HFFc6 (cell line): ENCODE measurements at regions not wholly inside any gene's neighbourhood (a gene's known extent, or its start where the extent isn't known, plus 50 kb on each side); places are given as distances from the start of the nearest gene placed in this dataset.

Source experiments
- DNase-seq: peaks from one replicate; pipeline ENCODE4 v3.0.0-alpha.2; 2018
- H3K27ac Mint-ChIP-seq: 2 replicates; pipeline ENCODE4 v1.8.0; 2020; ENCODE audit warnings: mild to moderate bottlenecking, mixed read lengths
- H3K27me3 Mint-ChIP-seq: 2 replicates; pipeline ENCODE4 v1.8.0; 2021; ENCODE audit warnings: mild to moderate bottlenecking, moderate library complexity, mixed read lengths; ENCODE audit not compliant: insufficient read depth
- H3K36me3 Mint-ChIP-seq: 2 replicates; pipeline ENCODE4 v1.8.0; 2021; ENCODE audit warnings: low read depth, mixed read lengths
- H3K4me1 Mint-ChIP-seq: 2 replicates; pipeline ENCODE4 v1.8.0; 2020; ENCODE audit warnings: low read depth, mixed read lengths
- H3K4me3 Mint-ChIP-seq: 2 replicates; pipeline ENCODE4 v1.8.0; 2020; ENCODE audit warnings: mild to moderate bottlenecking, moderate library complexity, mixed read lengths
- H3K9me3 Mint-ChIP-seq: 2 replicates; pipeline ENCODE4 v1.8.0; 2020; ENCODE audit warnings: mild to moderate bottlenecking, mixed read lengths
- CTCF ChIP-seq: fragments of 200-600 bp; sonication (generic); IDR thresholded peaks from 2 replicates; pipeline ENCODE4 v1.5.0; 2021; ENCODE audit warnings: antibody characterized with exemption, mild to moderate bottlenecking

- Mint-ChIP-seq H3K4me1 (peaks cover 7% of the 10 kb centered on the region; the same call in 1 of the 2 replicates), H3K27ac (no peak overlapping the region), H3K4me3 (no peak overlapping the region), H3K36me3 (no peaks in the 10 kb centered on the region), H3K9me3 (no peaks in the 10 kb centered on the region), H3K27me3 (peaks cover 23% of the 10 kb centered on the region)
- no peak for DNase-seq
- no peak for TF ChIP-seq CTCF
Measured at GRCh38 chr4:3866813-3867129, 100.6 kb downstream of the ADRA2C start.

- TF ChIP-seq CTCF: no peak
- Mint-ChIP-seq H3K27ac (no peak overlapping the region), H3K36me3 (no peaks in the 10 kb centered on the region), H3K9me3 (no peaks in the 10 kb centered on the region), H3K4me3 (no peak overlapping the region), H3K4me1 (peaks cover 7% of the 10 kb centered on the region; the same call in 1 of the 2 replicates), H3K27me3 (peaks cover 23% of the 10 kb centered on the region)
- DNase-seq: no peak
Measured at GRCh38 chr4:3867403-3868100, 101.4 kb downstream of the ADRA2C start.

- Mint-ChIP-seq H3K36me3 (no peaks in the 10 kb centered on the region), H3K27ac (no peak overlapping the region), H3K4me1 (peaks cover 7% of the 10 kb centered on the region; the same call in 1 of the 2 replicates), H3K27me3 (peaks cover 29% of the 10 kb centered on the region), H3K4me3 (no peak overlapping the region), H3K9me3 (no peaks in the 10 kb centered on the region)
- TF ChIP-seq CTCF: no peak
- DNase-seq: peak; percentile 8
Measured at GRCh38 chr4:3868211-3869173, 102.3 kb downstream of the ADRA2C start.

GRCh38 chr4:3869174-3869572 lies 103.0 kb downstream of the ADRA2C start:
- Mint-ChIP-seq H3K4me1 (peaks cover 7% of the 10 kb centered on the region; the same call in 1 of the 2 replicates), H3K27me3 (peaks cover 29% of the 10 kb centered on the region), H3K27ac (no peak overlapping the region), H3K9me3 (no peaks in the 10 kb centered on the region), H3K36me3 (no peaks in the 10 kb centered on the region), H3K4me3 (no peak overlapping the region)
- no peak for TF ChIP-seq CTCF
- no peak for DNase-seq

GRCh38 chr4:3869661-3870566 lies 103.7 kb downstream of the ADRA2C start:
- no peak overlapping the region for H3K4me3 Mint-ChIP-seq
- TF ChIP-seq CTCF: no peak
- H3K36me3 Mint-ChIP-seq: no peaks in the 10 kb centered on the region
- peaks cover 7% of the 10 kb centered on the region; the same call in 1 of the 2 replicates for H3K4me1 Mint-ChIP-seq
- no peaks in the 10 kb centered on the region for H3K9me3 Mint-ChIP-seq
- no peak overlapping the region for H3K27ac Mint-ChIP-seq
- no peak for DNase-seq
- peaks cover 34% of the 10 kb centered on the region for H3K27me3 Mint-ChIP-seq
